ENCODE measurements at regions not wholly inside any gene's neighbourhood (a gene's known extent, or its start where the extent isn't known, plus 50 kb on each side); places are given as distances from the start of the nearest gene placed in this dataset.
"Not testable (repeated sequence)": the region's sequence is repeated elsewhere in the genome, so short reads cannot be mapped to it uniquely, and the experiment has no call there.

GRCh38 chr3:25182794-25183193 lies 245.3 kb upstream of the RARB start:
- TF ChIP-seq, protein P1, sequence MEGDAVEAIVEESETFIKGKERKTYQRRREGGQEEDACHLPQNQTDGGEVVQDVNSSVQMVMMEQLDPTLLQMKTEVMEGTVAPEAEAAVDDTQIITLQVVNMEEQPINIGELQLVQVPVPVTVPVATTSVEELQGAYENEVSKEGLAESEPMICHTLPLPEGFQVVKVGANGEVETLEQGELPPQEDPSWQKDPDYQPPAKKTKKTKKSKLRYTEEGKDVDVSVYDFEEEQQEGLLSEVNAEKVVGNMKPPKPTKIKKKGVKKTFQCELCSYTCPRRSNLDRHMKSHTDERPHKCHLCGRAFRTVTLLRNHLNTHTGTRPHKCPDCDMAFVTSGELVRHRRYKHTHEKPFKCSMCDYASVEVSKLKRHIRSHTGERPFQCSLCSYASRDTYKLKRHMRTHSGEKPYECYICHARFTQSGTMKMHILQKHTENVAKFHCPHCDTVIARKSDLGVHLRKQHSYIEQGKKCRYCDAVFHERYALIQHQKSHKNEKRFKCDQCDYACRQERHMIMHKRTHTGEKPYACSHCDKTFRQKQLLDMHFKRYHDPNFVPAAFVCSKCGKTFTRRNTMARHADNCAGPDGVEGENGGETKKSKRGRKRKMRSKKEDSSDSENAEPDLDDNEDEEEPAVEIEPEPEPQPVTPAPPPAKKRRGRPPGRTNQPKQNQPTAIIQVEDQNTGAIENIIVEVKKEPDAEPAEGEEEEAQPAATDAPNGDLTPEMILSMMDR (IDR thresholded peaks at IDR 0.05; ENCODE audit: insufficient read depth, low read length, poor library complexity, severe bottlenecking): no peak
- DNase-seq (ENCODE audit: low read depth): no peak
- no peaks in the 10 kb centered on the region for H3K36me3 ChIP-seq (ENCODE audit: control insufficient read depth, insufficient read depth, low read length)
- H3K4me3 ChIP-seq (ENCODE audit: low read depth, low read length): no peak overlapping the region
- H3K27me3 ChIP-seq (ENCODE audit: control insufficient read depth, insufficient read depth, low read length): no peaks in the 10 kb centered on the region

DNA sequence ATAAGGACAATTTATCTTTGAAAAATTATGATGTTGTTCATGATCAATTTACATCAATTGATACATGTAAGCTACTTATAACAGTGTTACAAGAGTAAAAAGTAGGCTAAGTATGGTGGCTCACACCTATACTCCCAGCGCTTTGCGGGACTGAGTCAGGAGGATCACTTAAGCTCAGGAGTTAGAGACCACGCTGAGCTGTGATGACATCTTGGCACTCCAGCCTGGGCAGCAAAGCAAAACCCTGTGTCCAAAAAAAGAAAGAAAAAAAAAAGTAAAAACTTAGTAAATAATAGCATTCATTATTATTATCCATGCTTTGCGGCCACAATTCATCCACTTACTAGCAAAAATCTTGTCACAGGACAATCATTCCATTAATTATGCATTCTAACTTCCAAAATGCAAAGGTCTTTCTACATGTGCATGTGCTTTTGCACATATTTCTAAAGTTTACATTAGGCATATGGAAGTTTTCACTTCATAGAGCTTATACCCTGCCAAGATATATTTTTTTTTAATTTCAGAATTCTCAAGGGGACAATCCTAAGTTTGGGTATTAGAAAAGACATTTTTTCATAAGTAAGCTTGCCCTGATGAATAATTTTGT lies 243.3 kb upstream of the RARB start:
- no peaks in the 10 kb centered on the region for H3K27me3 ChIP-seq (ENCODE audit: control insufficient read depth, insufficient read depth, low read length)
- TF ChIP-seq, protein P1 (IDR thresholded peaks at IDR 0.05; ENCODE audit: insufficient read depth, low read length, poor library complexity, severe bottlenecking): no peak
- H3K36me3 ChIP-seq (ENCODE audit: control insufficient read depth, insufficient read depth, low read length): no peaks in the 10 kb centered on the region
- H3K4me3 ChIP-seq (ENCODE audit: low read depth, low read length): no peak overlapping the region
- no peak for DNase-seq (ENCODE audit: low read depth)

GRCh38 chr3:25191673-25192072 lies 236.4 kb upstream of the RARB start:
- no peaks in the 10 kb centered on the region for H3K36me3 ChIP-seq (ENCODE audit: control insufficient read depth, insufficient read depth, low read length)
- no peak overlapping the region for H3K4me3 ChIP-seq (ENCODE audit: low read depth, low read length)
- H3K27me3 ChIP-seq (ENCODE audit: control insufficient read depth, insufficient read depth, low read length): no peaks in the 10 kb centered on the region
- TF ChIP-seq, protein P1 (IDR thresholded peaks at IDR 0.05; ENCODE audit: insufficient read depth, low read length, poor library complexity, severe bottlenecking): no peak
- DNase-seq (ENCODE audit: low read depth): no peak

DNA sequence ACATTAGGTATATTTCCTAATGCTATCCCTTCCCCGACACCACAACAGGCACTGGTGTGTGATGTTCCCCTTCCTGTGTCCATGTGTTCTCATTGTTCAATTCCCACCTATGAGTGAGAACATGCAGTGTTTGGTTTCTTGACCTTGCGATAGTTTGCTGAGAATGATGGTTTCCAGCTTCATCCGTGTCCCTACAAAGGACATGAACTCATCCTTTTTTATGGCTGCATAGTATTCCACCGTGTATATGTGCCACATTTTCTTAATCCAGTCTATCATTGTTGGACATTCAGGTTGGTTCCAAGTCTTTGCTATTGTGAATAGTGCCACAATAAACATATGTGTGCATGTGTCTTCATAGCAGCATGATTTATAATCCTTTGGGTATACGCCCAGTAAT lies 228.5 kb upstream of the RARB start:
- H3K36me3 ChIP-seq (ENCODE audit: control insufficient read depth, insufficient read depth, low read length); H3K27me3 ChIP-seq (ENCODE audit: control insufficient read depth, insufficient read depth, low read length); DNase-seq (ENCODE audit: low read depth); H3K4me3 ChIP-seq (ENCODE audit: low read depth, low read length): not testable (repeated sequence)

GRCh38 chr3:25212736-25213135 lies 215.3 kb upstream of the RARB start:
- Histone ChIP-seq H3K36me3 (ENCODE audit: control insufficient read depth, insufficient read depth, low read length) (no peaks in the 10 kb centered on the region), H3K27me3 (ENCODE audit: control insufficient read depth, insufficient read depth, low read length) (no peaks in the 10 kb centered on the region), H3K4me3 (ENCODE audit: low read depth, low read length) (no peak overlapping the region)
- TF ChIP-seq, protein P1 (IDR thresholded peaks at IDR 0.05; ENCODE audit: insufficient read depth, low read length, poor library complexity, severe bottlenecking): no peak
- no peak for DNase-seq (ENCODE audit: low read depth)

GRCh38 chr3:25214034-25214433 lies 214.0 kb upstream of the RARB start:
- Histone ChIP-seq H3K36me3 (ENCODE audit: control insufficient read depth, insufficient read depth, low read length) (no peaks in the 10 kb centered on the region), H3K4me3 (ENCODE audit: low read depth, low read length) (no peak overlapping the region), H3K27me3 (ENCODE audit: control insufficient read depth, insufficient read depth, low read length) (no peaks in the 10 kb centered on the region)
- no peak for DNase-seq (ENCODE audit: low read depth)
- TF ChIP-seq, protein P1 (IDR thresholded peaks at IDR 0.05; ENCODE audit: insufficient read depth, low read length, poor library complexity, severe bottlenecking): no peak
